Retinal pigment epithelial cell (primary cell): ENCODE measurements at regions not wholly inside any gene's neighbourhood (a gene's known extent, or its start where the extent isn't known, plus 50 kb on each side); places are given as distances from the start of the nearest gene placed in this dataset.

Experiments
- DNase-seq: peaks from one replicate; pipeline ENCODE4 v3.0.0-alpha.2; 2010; ENCODE audit warnings: low read depth
- H3K4me3 ChIP-seq: 2 replicates; pipeline ENCODE4 v1.5.1; 2011; ENCODE audit warnings: mild to moderate bottlenecking, low read length, control low read depth, moderate library complexity
- CTCF ChIP-seq: conservative IDR thresholded peaks from 2 replicates; pipeline ENCODE4 v1.5.1; 2011; ENCODE audit warnings: low read depth, low read length, control low read depth, inconsistent platforms

- no peak for DNase-seq
- no peak overlapping the region for H3K4me3 ChIP-seq
- TF ChIP-seq CTCF, result no peak
These were observed 250.1 kb downstream of the TLE3 start for GRCh38 chr15:69847625-69848024.

GRCh38 chr15:69848096-69848495, 249.6 kb downstream of the TLE3 start:
- no peak for DNase-seq
- H3K4me3 ChIP-seq, result no peak overlapping the region
- no peak for TF ChIP-seq CTCF

GRCh38 chr15:69848551-69849231, 249.0 kb downstream of the TLE3 start:
- H3K4me3 ChIP-seq, result no peak overlapping the region
- TF ChIP-seq CTCF, result no peak
- DNase-seq, result no peak

- no peak for TF ChIP-seq CTCF
- no peak overlapping the region for H3K4me3 ChIP-seq
- DNase-seq, result no peak
These were observed 248.5 kb downstream of the TLE3 start for GRCh38 chr15:69849232-69849610.

GRCh38 chr15:69852482-69852881, 245.2 kb downstream of the TLE3 start:
- no peak for DNase-seq
- no peak overlapping the region for H3K4me3 ChIP-seq
- TF ChIP-seq CTCF, result no peak

GRCh38 chr15:69852916-69853315, 244.8 kb downstream of the TLE3 start:
- H3K4me3 ChIP-seq, result no peak overlapping the region
- no peak for TF ChIP-seq CTCF
- DNase-seq, result no peak

GRCh38 chr15:69853544-69853951, 244.2 kb downstream of the TLE3 start:
- no peak overlapping the region for H3K4me3 ChIP-seq
- TF ChIP-seq CTCF, result no peak
- peak; percentile 86 for DNase-seq
